ENCODE measurements at regions not wholly inside any gene's neighbourhood (a gene's known extent, or its start where the extent isn't known, plus 50 kb on each side); places are given as distances from the start of the nearest gene placed in this dataset.

GRCh38 chr13:74645586-74645985, 511.4 kb upstream of the KLF12 start:
- Mint-ChIP-seq H3K27me3 (ENCODE audit: insufficient read depth) (no peaks in the 10 kb centered on the region), H3K9me3 (no peaks in the 10 kb centered on the region), H3K4me1 (ENCODE audit: low read depth) (no peaks in the 10 kb centered on the region), H3K27ac (no peak overlapping the region), H3K36me3 (ENCODE audit: low read depth) (no peaks in the 10 kb centered on the region), H3K4me3 (no peak overlapping the region)
- no peak for DNase-seq (ENCODE audit: low spot score)
- intact Hi-C loops (cut with micrococcal nuclease): no loop called here

GRCh38 chr13:74644229-74644628, 510.0 kb upstream of the KLF12 start:
- no peaks in the 10 kb centered on the region for H3K4me1 Mint-ChIP-seq (ENCODE audit: low read depth)
- no peaks in the 10 kb centered on the region for H3K27me3 Mint-ChIP-seq (ENCODE audit: insufficient read depth)
- DNase-seq (ENCODE audit: low spot score): no peak
- intact Hi-C loops (cut with micrococcal nuclease): no loop called here
- no peaks in the 10 kb centered on the region for H3K9me3 Mint-ChIP-seq
- no peak overlapping the region for H3K27ac Mint-ChIP-seq
- no peak overlapping the region for H3K4me3 Mint-ChIP-seq
- no peaks in the 10 kb centered on the region for H3K36me3 Mint-ChIP-seq (ENCODE audit: low read depth)

DNA sequence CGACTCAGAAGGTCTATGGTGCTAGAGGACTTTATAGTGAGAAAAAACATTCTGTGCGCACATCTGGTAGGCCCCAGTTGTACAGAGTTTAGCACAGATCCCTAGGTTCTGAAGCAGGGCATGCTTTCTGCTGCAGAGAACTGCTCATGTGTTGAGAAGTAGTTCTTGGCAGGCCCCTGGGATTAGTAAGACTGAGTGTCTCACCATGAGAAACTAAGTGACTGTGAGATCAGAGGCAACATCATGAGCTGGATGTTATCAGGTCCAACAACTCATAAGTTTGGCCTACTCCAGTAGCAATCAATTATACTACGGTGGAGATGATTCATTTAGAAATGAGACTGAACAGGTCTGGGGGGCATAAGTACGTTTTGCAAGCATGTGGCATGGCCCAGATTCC, 507.4 kb upstream of the KLF12 start:
- intact Hi-C loops (cut with micrococcal nuclease): no loop called here
- H3K4me1 Mint-ChIP-seq (ENCODE audit: low read depth): no peaks in the 10 kb centered on the region
- H3K36me3 Mint-ChIP-seq (ENCODE audit: low read depth): no peaks in the 10 kb centered on the region
- DNase-seq (ENCODE audit: low spot score): no peak
- H3K9me3 Mint-ChIP-seq: no peaks in the 10 kb centered on the region
- no peak overlapping the region for H3K4me3 Mint-ChIP-seq
- H3K27me3 Mint-ChIP-seq (ENCODE audit: insufficient read depth): no peaks in the 10 kb centered on the region
- no peak overlapping the region for H3K27ac Mint-ChIP-seq

DNA sequence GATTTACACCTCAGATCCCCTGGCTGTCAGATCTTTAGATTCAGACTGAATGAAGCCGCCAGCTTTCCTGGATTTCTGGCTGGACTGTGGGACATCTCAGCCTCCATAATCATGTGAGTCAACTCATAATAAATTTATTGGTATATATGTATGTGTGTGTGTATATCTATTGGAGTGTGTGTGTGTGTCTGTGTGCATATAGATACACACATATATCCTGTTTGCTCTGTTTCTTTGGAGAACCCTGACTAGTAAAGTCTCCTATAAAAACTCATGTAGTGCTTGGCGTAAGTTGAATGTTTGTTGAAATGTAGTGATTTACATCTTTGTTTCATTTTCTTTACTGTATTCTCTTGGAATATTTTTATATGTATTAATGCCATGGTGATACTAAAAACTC, 499.5 kb upstream of the KLF12 start:
- no peak overlapping the region for H3K4me3 Mint-ChIP-seq
- H3K9me3 Mint-ChIP-seq: no peaks in the 10 kb centered on the region
- H3K4me1 Mint-ChIP-seq (ENCODE audit: low read depth): no peaks in the 10 kb centered on the region
- H3K36me3 Mint-ChIP-seq (ENCODE audit: low read depth): no peaks in the 10 kb centered on the region
- no peak for DNase-seq (ENCODE audit: low spot score)
- H3K27ac Mint-ChIP-seq: no peak overlapping the region
- no peaks in the 10 kb centered on the region for H3K27me3 Mint-ChIP-seq (ENCODE audit: insufficient read depth)
- intact Hi-C loops (cut with micrococcal nuclease): no loop called here

GRCh38 chr13:74629985-74630384, 495.8 kb upstream of the KLF12 start:
- Mint-ChIP-seq H3K4me3 (no peak overlapping the region), H3K4me1 (ENCODE audit: low read depth) (no peaks in the 10 kb centered on the region), H3K36me3 (ENCODE audit: low read depth) (no peaks in the 10 kb centered on the region), H3K9me3 (no peaks in the 10 kb centered on the region), H3K27me3 (ENCODE audit: insufficient read depth) (no peaks in the 10 kb centered on the region), H3K27ac (no peak overlapping the region)
- intact Hi-C loops (cut with micrococcal nuclease): no loop called here
- DNase-seq (ENCODE audit: low spot score): no peak

DNA sequence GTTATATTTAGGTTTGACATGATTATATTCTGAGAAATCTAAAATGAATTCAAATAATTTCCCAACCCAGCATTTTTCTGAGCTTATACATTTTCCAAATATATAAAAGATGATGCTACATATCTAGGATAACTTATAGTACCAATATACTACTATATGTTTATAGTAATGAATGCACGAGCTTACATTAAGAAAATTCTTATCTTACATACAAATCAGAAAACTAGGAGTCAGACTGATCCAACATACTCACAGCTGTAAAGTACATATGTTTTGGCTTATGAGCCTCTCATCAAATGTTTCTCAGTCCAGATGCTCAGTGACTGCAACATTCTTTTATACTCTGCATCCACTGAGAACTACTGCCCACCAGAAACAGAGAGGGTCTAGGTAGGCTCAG, 491.3 kb upstream of the KLF12 start:
- no peak for DNase-seq (ENCODE audit: low spot score)
- H3K4me1 Mint-ChIP-seq (ENCODE audit: low read depth): no peaks in the 10 kb centered on the region
- no peak overlapping the region for H3K4me3 Mint-ChIP-seq
- H3K36me3 Mint-ChIP-seq (ENCODE audit: low read depth): no peaks in the 10 kb centered on the region
- intact Hi-C loops (cut with micrococcal nuclease): no loop called here
- no peaks in the 10 kb centered on the region for H3K9me3 Mint-ChIP-seq
- H3K27me3 Mint-ChIP-seq (ENCODE audit: insufficient read depth): no peaks in the 10 kb centered on the region
- no peak overlapping the region for H3K27ac Mint-ChIP-seq

GRCh38 chr13:74623761-74624160, 489.6 kb upstream of the KLF12 start:
- DNase-seq (ENCODE audit: low spot score): no peak
- Mint-ChIP-seq H3K36me3 (ENCODE audit: low read depth) (no peaks in the 10 kb centered on the region), H3K4me3 (no peak overlapping the region), H3K27me3 (ENCODE audit: insufficient read depth) (no peaks in the 10 kb centered on the region), H3K27ac (no peak overlapping the region), H3K4me1 (ENCODE audit: low read depth) (no peaks in the 10 kb centered on the region), H3K9me3 (no peaks in the 10 kb centered on the region)
- intact Hi-C loops (cut with micrococcal nuclease): no loop called here

DNA sequence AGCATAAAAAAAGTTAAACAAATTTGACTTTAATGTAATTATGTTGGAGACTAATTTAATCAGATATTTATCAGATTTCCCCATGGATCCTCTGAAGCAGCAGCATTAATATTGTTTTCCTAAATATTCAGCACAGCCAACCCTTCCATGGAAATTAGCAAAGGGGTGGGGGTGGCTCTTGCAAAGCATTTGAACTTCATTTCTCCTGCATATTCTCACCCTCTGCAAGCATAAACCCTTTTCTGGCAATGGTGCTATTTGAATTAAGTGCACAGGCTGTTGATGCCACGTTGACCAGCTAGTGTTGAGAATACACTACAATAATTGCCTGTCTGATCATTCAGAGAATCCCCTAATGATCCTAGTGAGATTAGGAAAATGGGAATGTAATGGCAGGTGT, 488.1 kb upstream of the KLF12 start:
- H3K4me3 Mint-ChIP-seq: no peak overlapping the region
- no peaks in the 10 kb centered on the region for H3K27me3 Mint-ChIP-seq (ENCODE audit: insufficient read depth)
- no peak overlapping the region for H3K27ac Mint-ChIP-seq
- DNase-seq (ENCODE audit: low spot score): no peak
- intact Hi-C loops (cut with micrococcal nuclease): no loop called here
- no peaks in the 10 kb centered on the region for H3K36me3 Mint-ChIP-seq (ENCODE audit: low read depth)
- H3K4me1 Mint-ChIP-seq (ENCODE audit: low read depth): no peaks in the 10 kb centered on the region
- no peaks in the 10 kb centered on the region for H3K9me3 Mint-ChIP-seq

DNA sequence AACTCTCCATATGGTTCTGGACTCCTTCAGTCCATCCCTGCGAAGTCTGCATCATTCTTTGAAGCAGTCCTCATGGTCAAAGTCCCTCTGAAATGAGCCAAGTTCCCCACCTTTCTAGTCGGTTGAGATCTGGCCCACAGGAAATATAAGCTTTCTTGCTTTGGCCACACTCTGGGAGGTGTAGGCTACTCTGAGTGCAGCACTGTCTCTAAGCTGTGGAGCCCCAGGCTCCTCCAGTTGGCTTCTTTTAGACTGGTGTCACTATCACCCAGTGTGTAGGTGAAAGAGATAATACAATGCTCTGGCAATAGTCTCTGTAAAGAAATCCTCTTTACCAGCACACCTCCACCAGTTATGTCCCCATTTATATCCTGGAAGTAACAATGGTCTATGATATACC, 486.5 kb upstream of the KLF12 start:
- Mint-ChIP-seq H3K4me1 (ENCODE audit: low read depth) (no peaks in the 10 kb centered on the region), H3K9me3 (no peaks in the 10 kb centered on the region), H3K27me3 (ENCODE audit: insufficient read depth) (no peaks in the 10 kb centered on the region), H3K36me3 (ENCODE audit: low read depth) (no peaks in the 10 kb centered on the region), H3K27ac (no peak overlapping the region), H3K4me3 (no peak overlapping the region)
- no peak for DNase-seq (ENCODE audit: low spot score)
- intact Hi-C loops (cut with micrococcal nuclease): no loop called here

DNA sequence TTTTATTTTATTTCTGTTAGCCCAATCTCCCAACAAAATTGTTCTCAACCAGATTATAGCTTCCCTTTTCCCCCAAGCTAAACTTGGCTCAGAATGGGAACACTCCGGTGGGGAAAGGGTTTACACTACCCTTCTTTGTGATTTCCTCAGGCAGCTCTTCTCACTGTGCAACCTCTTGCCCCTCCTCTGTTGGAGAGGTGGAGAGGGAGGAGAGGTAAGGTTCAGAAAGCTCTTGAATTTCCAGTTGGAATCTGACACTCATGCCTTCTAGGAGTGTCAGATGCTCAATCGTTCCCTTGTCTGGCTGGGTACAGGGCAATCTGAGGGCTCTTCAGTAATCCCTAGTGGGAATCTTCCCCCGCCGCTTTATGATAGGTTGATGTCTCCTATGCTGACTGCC, 486.1 kb upstream of the KLF12 start:
- Mint-ChIP-seq H3K27me3 (ENCODE audit: insufficient read depth) (no peaks in the 10 kb centered on the region), H3K27ac (no peak overlapping the region), H3K36me3 (ENCODE audit: low read depth) (no peaks in the 10 kb centered on the region), H3K4me1 (ENCODE audit: low read depth) (no peaks in the 10 kb centered on the region), H3K4me3 (no peak overlapping the region), H3K9me3 (no peaks in the 10 kb centered on the region)
- no peak for DNase-seq (ENCODE audit: low spot score)
- intact Hi-C loops (cut with micrococcal nuclease): no loop called here

GRCh38 chr13:74597526-74597925, 463.3 kb upstream of the KLF12 start:
- Mint-ChIP-seq H3K27me3 (ENCODE audit: insufficient read depth) (no peaks in the 10 kb centered on the region), H3K4me1 (ENCODE audit: low read depth) (no peaks in the 10 kb centered on the region), H3K4me3 (no peak overlapping the region), H3K9me3 (no peaks in the 10 kb centered on the region), H3K36me3 (ENCODE audit: low read depth) (no peaks in the 10 kb centered on the region), H3K27ac (no peak overlapping the region)
- no peak for DNase-seq (ENCODE audit: low spot score)
- intact Hi-C loops (cut with micrococcal nuclease): no loop called here

GRCh38 chr13:74596691-74597090, 462.5 kb upstream of the KLF12 start:
- Mint-ChIP-seq H3K27me3 (ENCODE audit: insufficient read depth) (no peaks in the 10 kb centered on the region), H3K36me3 (ENCODE audit: low read depth) (no peaks in the 10 kb centered on the region), H3K4me1 (ENCODE audit: low read depth) (no peaks in the 10 kb centered on the region), H3K9me3 (no peaks in the 10 kb centered on the region), H3K4me3 (no peak overlapping the region), H3K27ac (no peak overlapping the region)
- intact Hi-C loops (cut with micrococcal nuclease): no loop called here
- no peak for DNase-seq (ENCODE audit: low spot score)

DNA sequence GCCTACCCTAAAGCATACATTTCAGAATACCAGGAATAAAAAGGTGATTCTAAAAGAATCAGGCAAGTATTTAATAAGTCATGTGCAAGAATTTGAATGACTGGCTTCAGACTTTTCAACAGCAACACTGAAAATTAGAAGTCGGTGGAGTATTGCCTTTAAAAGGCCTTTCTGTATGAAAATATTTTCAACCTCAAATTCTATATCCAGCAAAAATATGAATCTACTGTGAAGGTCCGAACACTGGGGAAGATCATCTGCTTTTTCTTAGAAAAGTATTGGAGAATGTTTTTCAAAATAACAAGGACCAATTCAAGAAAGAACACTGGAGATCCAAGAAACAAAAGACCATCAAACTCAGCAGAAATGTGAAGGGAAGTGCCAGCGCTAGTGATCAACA, 459.5 kb upstream of the KLF12 start:
- H3K27me3 Mint-ChIP-seq (ENCODE audit: insufficient read depth): peaks cover 2% of the 10 kb centered on the region
- intact Hi-C loops (cut with micrococcal nuclease): no loop called here
- no peak for DNase-seq (ENCODE audit: low spot score)
- H3K36me3 Mint-ChIP-seq (ENCODE audit: low read depth): no peaks in the 10 kb centered on the region
- no peak overlapping the region for H3K27ac Mint-ChIP-seq
- no peak overlapping the region for H3K4me3 Mint-ChIP-seq
- H3K9me3 Mint-ChIP-seq: no peaks in the 10 kb centered on the region
- no peaks in the 10 kb centered on the region for H3K4me1 Mint-ChIP-seq (ENCODE audit: low read depth)

DNA sequence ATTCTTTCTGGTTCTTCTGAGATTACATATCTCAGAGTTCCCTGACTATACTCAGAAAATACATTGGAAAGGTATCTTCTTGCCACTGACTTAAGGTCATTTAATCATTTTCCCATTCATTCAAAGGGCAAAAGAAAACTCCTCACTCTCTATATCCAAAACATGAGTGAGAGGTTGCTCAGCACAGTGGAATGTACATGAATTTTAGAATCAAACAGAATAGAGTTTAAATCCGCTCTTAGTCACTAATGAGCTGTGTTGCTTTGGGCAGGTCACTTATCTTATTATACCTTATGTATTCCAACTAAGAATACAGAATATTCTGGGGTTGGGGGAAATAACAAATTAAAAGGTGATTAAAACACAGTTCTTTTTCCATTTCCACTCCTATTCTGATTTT, 452.6 kb upstream of the KLF12 start:
- Mint-ChIP-seq H3K4me3 (no peak overlapping the region), H3K36me3 (ENCODE audit: low read depth) (no peaks in the 10 kb centered on the region), H3K4me1 (ENCODE audit: low read depth) (no peaks in the 10 kb centered on the region), H3K9me3 (no peaks in the 10 kb centered on the region), H3K27ac (no peak overlapping the region), H3K27me3 (ENCODE audit: insufficient read depth) (peaks cover 2% of the 10 kb centered on the region)
- no peak for DNase-seq (ENCODE audit: low spot score)
- intact Hi-C loops (cut with micrococcal nuclease): no loop called here
